WERI-Rb-1 (cell line): ENCODE measurements at regions not wholly inside any gene's neighbourhood (a gene's known extent, or its start where the extent isn't known, plus 50 kb on each side); places are given as distances from the start of the nearest gene placed in this dataset.

Source experiments
- DNase-seq: peaks from one replicate; pipeline ENCODE4 v3.0.0-alpha.2; 2020
- H3K27ac ChIP-seq: fragments of 250-450 bp; sonication (Bioruptor Pico); 2 replicates; pipeline ENCODE4 v1.5.1; 2020; ENCODE audit warnings: mild to moderate bottlenecking, moderate library complexity
- H3K27me3 ChIP-seq: fragments of 250-450 bp; sonication (Bioruptor Pico); 2 replicates; pipeline ENCODE4 v1.5.1; 2021; ENCODE audit warnings: mild to moderate bottlenecking, low read depth, moderate library complexity; ENCODE audit not compliant: insufficient read depth, severe bottlenecking
- H3K36me3 ChIP-seq: fragments of 250-450 bp; sonication (Bioruptor Pico); 2 replicates; pipeline ENCODE4 v1.5.1; 2020; ENCODE audit warnings: mild to moderate bottlenecking, moderate library complexity
- H3K4me3 ChIP-seq: 2 replicates; pipeline ENCODE4 v1.5.1; 2011; ENCODE audit warnings: low read depth, mild to moderate bottlenecking, control low read depth, low read length
- H3K9me3 ChIP-seq: fragments of 250-450 bp; sonication (Bioruptor Pico); 2 replicates; pipeline ENCODE4 v1.5.1; 2021; ENCODE audit warnings: mild to moderate bottlenecking, moderate library complexity; ENCODE audit not compliant: severe bottlenecking
- CTCF ChIP-seq: IDR thresholded peaks from 2 replicates; pipeline ENCODE4 v1.5.1; 2011; ENCODE audit warnings: low read depth, mild to moderate bottlenecking, control low read depth, inconsistent platforms, low read length

GRCh38 chr3:11903447-11903846, 56.8 kb upstream of the TAMM41 start:
- Histone ChIP-seq H3K4me3 (no peak overlapping the region), H3K27me3 (no peaks in the 10 kb centered on the region), H3K9me3 (no peaks in the 10 kb centered on the region), H3K36me3 (no peaks in the 10 kb centered on the region), H3K27ac (no peak overlapping the region)
- no peak for TF ChIP-seq CTCF
- DNase-seq, result no peak

- no peak overlapping the region for H3K27ac ChIP-seq
- no peak for TF ChIP-seq CTCF
- no peak for DNase-seq
- H3K9me3 ChIP-seq, result no peaks in the 10 kb centered on the region
- no peaks in the 10 kb centered on the region for H3K36me3 ChIP-seq
- H3K27me3 ChIP-seq, result no peaks in the 10 kb centered on the region
- H3K4me3 ChIP-seq, result no peak overlapping the region
These were observed 57.5 kb upstream of the TAMM41 start for GRCh38 chr3:11904157-11904556.

GRCh38 chr3:11906407-11906806, 59.7 kb upstream of the TAMM41 start:
- no peak overlapping the region for H3K27ac ChIP-seq
- TF ChIP-seq CTCF, result no peak
- no peak for DNase-seq
- H3K27me3 ChIP-seq, result no peaks in the 10 kb centered on the region
- H3K4me3 ChIP-seq, result no peak overlapping the region
- H3K36me3 ChIP-seq, result no peaks in the 10 kb centered on the region
- H3K9me3 ChIP-seq, result no peaks in the 10 kb centered on the region

DNA sequence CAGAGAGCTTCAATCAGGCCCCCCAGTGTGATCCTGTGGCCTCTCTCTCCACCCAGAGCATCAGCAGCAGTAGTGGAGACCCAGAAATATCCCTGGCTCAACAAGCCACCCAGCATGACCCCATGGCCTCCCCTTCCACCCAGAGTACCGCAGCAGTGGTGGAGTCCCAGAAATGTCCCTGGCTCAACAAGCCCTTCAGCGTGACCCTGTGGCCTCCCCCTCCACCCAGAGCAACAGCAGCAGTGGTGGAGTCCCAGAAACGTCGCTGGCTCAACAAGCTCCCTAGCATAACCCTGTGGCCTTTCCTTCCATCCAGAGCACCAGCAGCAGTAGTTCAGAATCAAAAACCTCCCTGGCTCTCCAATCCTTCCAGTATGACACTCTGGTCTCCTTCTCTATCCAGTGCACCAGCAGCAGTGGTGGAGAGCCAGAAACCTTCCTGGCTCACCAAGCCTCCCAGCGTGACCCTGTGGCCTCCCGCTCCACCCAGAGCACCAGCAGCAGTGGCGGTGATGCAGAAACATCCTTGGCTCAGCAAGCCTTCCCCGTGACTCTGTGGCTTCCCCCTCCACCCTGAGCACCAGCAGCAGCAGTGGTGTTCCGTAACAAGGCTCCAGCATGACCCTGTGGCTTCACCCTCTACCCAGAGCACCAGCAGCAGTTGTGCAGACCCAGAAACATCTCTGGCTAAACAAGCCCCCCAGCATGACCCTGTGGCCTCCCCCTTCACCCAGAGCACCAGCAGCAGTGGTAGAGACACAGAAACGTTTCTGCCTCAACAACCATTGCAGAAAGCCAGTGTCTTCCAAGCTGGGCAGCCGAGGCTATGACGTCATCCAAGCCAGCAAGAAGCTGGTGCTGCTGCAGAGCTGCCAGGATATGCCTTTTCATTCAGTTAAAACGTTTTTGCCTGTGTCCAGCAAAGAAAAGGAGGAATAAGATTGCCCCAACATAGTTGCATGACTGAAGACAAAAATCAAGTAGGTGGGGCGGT, 61.3 kb upstream of the TAMM41 start:
- Histone ChIP-seq H3K27ac (no peak overlapping the region), H3K4me3 (no peak overlapping the region), H3K36me3 (no peaks in the 10 kb centered on the region), H3K9me3 (no peaks in the 10 kb centered on the region), H3K27me3 (no peaks in the 10 kb centered on the region)
- no peak for TF ChIP-seq CTCF
- DNase-seq, result no peak

DNA sequence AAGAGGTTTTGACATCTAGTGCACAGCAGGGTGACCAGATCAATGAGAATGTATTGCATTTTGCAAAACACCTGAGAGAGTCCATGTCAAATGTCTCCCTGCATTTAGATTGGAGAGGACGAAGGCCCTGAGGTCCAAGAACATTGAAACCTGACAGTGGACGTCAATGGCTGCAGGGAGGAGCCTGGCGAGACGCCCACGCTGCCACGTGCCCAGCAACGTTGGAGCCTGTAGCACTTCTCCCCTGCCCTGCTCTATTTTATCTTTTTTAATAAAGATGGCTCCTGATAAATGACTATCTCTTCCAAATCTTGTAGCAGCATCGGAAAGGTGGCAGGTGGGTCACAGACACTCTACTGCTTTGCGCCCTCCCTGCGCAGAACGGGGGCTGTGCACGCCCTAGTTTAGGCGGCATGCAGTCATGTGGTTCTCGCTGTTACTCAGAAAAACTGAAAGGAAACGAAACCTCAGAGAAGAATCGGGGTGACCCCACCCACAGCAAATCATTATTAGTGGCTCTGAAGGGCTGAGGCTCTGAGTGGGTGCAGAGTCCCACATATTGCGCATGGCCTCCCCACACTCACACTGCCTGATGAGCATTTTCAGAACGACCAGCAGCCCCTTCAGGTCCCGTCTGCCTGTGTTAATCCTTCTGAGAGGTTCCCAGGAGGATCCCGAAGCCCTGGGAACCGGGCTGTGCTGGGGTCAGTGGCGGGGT, 62.5 kb upstream of the TAMM41 start:
- Histone ChIP-seq H3K27ac (no peak overlapping the region), H3K36me3 (no peaks in the 10 kb centered on the region), H3K9me3 (no peaks in the 10 kb centered on the region), H3K27me3 (no peaks in the 10 kb centered on the region), H3K4me3 (no peak overlapping the region)
- no peak for DNase-seq
- TF ChIP-seq CTCF, result no peak
